ENCODE measurements at regions not wholly inside any gene's neighbourhood (a gene's known extent, or its start where the extent isn't known, plus 50 kb on each side); places are given as distances from the start of the nearest gene placed in this dataset.

DNA sequence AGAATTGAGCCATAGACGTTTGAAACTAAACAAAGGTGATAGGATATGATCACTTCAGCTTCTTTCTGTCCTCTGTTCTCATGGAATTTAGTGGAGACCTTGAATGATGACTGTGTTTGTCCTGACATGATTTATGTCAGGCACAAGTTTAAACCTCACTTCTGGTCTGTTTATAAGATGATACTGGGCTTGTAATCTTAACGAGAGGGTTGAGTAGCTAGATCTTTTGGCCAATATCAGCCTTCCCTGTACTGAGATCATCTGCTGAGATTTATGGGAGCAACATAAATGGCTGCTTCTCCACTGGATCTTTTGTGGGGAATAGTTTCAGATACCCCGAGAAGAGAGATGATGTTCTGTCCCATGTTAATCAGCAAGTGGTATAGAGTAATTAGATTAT, 121.8 kb upstream of the OBI1 start:
- intact Hi-C loops (cut with micrococcal nuclease; ENCODE audit: unreplicated experiment): no loop called here
- in situ Hi-C loops (cut with HindIII; ENCODE audit: low pct_unique_long_range_greater_than_20kb, low sequenced_read_pairs): no loop called here
- Histone ChIP-seq H3K27me3 (ENCODE audit: control insufficient read depth, insufficient read depth, low read length) (no peaks in the 10 kb centered on the region; the same call in none of the 2 replicates), H3K27ac (ENCODE audit: low read length) (no peak overlapping the region), H3K4me1 (ENCODE audit: control insufficient read depth, insufficient read depth, low read length) (no peaks in the 10 kb centered on the region), H3K4me3 (ENCODE audit: low read depth in 2 of 2, low read length in 2 of 2) (no peak overlapping the region), H3K9me3 (ENCODE audit: control insufficient read depth, insufficient read depth, low read depth, low read length) (no peaks in the 10 kb centered on the region), H3K36me3 (ENCODE audit: control insufficient read depth, insufficient read depth, low read length) (no peaks in the 10 kb centered on the region)
- POLR2A ChIA-PET: no interaction called here
- CTCF ChIA-PET: no interaction called here
- DNase-seq (ENCODE audit: low read depth, low spot score) (no peak), ATAC-seq (no peak)
- no TSS peak for BruUV-seq (replicated peaks)
- TF ChIP-seq TCF7L2 (IDR thresholded peaks at IDR 0.05; ENCODE audit: low read depth, low read length) (no peak), POLR2AphosphoS5 (IDR thresholded peaks at IDR 0.05; ENCODE audit: low read depth, low read length) (no peak), SIN3A (IDR thresholded peaks at IDR 0.05; ENCODE audit: borderline replicate concordance, insufficient read depth, low read depth, low read length) (no peak)
- TF ChIP-seq, protein P1, sequence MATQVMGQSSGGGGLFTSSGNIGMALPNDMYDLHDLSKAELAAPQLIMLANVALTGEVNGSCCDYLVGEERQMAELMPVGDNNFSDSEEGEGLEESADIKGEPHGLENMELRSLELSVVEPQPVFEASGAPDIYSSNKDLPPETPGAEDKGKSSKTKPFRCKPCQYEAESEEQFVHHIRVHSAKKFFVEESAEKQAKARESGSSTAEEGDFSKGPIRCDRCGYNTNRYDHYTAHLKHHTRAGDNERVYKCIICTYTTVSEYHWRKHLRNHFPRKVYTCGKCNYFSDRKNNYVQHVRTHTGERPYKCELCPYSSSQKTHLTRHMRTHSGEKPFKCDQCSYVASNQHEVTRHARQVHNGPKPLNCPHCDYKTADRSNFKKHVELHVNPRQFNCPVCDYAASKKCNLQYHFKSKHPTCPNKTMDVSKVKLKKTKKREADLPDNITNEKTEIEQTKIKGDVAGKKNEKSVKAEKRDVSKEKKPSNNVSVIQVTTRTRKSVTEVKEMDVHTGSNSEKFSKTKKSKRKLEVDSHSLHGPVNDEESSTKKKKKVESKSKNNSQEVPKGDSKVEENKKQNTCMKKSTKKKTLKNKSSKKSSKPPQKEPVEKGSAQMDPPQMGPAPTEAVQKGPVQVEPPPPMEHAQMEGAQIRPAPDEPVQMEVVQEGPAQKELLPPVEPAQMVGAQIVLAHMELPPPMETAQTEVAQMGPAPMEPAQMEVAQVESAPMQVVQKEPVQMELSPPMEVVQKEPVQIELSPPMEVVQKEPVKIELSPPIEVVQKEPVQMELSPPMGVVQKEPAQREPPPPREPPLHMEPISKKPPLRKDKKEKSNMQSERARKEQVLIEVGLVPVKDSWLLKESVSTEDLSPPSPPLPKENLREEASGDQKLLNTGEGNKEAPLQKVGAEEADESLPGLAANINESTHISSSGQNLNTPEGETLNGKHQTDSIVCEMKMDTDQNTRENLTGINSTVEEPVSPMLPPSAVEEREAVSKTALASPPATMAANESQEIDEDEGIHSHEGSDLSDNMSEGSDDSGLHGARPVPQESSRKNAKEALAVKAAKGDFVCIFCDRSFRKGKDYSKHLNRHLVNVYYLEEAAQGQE (IDR thresholded peaks at IDR 0.05; ENCODE audit: insufficient read depth in 1 of 2, low read depth in 2 of 2, low read length in 1 of 2): no peak
- TF ChIP-seq, protein P2, sequence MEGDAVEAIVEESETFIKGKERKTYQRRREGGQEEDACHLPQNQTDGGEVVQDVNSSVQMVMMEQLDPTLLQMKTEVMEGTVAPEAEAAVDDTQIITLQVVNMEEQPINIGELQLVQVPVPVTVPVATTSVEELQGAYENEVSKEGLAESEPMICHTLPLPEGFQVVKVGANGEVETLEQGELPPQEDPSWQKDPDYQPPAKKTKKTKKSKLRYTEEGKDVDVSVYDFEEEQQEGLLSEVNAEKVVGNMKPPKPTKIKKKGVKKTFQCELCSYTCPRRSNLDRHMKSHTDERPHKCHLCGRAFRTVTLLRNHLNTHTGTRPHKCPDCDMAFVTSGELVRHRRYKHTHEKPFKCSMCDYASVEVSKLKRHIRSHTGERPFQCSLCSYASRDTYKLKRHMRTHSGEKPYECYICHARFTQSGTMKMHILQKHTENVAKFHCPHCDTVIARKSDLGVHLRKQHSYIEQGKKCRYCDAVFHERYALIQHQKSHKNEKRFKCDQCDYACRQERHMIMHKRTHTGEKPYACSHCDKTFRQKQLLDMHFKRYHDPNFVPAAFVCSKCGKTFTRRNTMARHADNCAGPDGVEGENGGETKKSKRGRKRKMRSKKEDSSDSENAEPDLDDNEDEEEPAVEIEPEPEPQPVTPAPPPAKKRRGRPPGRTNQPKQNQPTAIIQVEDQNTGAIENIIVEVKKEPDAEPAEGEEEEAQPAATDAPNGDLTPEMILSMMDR (IDR thresholded peaks at IDR 0.05): no peak

DNA sequence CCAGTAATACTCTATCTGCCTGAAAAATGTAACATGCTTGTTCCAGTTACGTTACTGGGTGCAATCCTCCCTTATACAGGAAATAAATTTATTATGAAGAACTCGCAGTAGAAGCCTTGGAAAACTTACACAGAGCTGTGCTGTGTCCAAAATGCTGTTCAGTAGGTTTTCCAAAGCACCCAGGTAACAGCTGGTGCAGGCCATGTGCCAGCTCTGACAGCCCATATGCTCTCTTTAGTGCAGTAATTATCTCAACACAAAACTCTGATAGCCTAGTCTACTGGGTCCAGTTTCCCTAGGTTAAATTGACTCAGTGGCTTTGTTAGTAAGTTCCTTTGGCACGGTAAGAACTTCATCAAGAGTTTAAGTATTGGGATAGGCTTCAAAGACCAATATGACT, 120.7 kb upstream of the OBI1 start:
- H3K27ac ChIP-seq (ENCODE audit: low read length): no peak overlapping the region
- DNase-seq (ENCODE audit: low read depth, low spot score) (no peak), ATAC-seq (no peak)
- intact Hi-C loops (cut with micrococcal nuclease; ENCODE audit: unreplicated experiment): no loop called here
- H3K9me3 ChIP-seq (ENCODE audit: control insufficient read depth, insufficient read depth, low read depth, low read length): no peaks in the 10 kb centered on the region
- in situ Hi-C loops (cut with HindIII; ENCODE audit: low pct_unique_long_range_greater_than_20kb, low sequenced_read_pairs): no loop called here
- CTCF ChIA-PET: no interaction called here
- no peak overlapping the region for H3K4me3 ChIP-seq (ENCODE audit: low read depth in 2 of 2, low read length in 2 of 2)
- POLR2A ChIA-PET: no interaction called here
- no peaks in the 10 kb centered on the region; the same call in none of the 2 replicates for H3K27me3 ChIP-seq (ENCODE audit: control insufficient read depth, insufficient read depth, low read length)
- no peaks in the 10 kb centered on the region for H3K36me3 ChIP-seq (ENCODE audit: control insufficient read depth, insufficient read depth, low read length)
- TF ChIP-seq, protein P1 (IDR thresholded peaks at IDR 0.05; ENCODE audit: insufficient read depth in 1 of 2, low read depth in 2 of 2, low read length in 1 of 2): no peak
- H3K4me1 ChIP-seq (ENCODE audit: control insufficient read depth, insufficient read depth, low read length): no peaks in the 10 kb centered on the region
- no TSS peak for BruUV-seq (replicated peaks)

Data from Panc1 (cell line).